BE2C (cell line): ENCODE measurements at regions not wholly inside any gene's neighbourhood (a gene's known extent, or its start where the extent isn't known, plus 50 kb on each side); places are given as distances from the start of the nearest gene placed in this dataset.

Source experiments
- DNase-seq: peaks from one replicate; pipeline ENCODE4 v3.0.0-alpha.2; 2020
- H3K27me3 ChIP-seq: fragments of 250-450 bp; sonication (Bioruptor Pico); 2 replicates; pipeline ENCODE4 v1.5.1; 2020; ENCODE audit warnings: mild to moderate bottlenecking
- H3K36me3 ChIP-seq: fragments of 250-450 bp; sonication (Bioruptor Pico); 2 replicates; pipeline ENCODE4 v1.5.1; 2020; ENCODE audit warnings: mild to moderate bottlenecking
- H3K4me1 ChIP-seq: fragments of 250-450 bp; sonication (Bioruptor Pico); 2 replicates; pipeline ENCODE4 v1.5.1; 2020
- H3K4me3 ChIP-seq: 2 replicates; pipeline ENCODE4 v1.5.1; 2011; ENCODE audit warnings: low read depth, low read length
- H3K9me3 ChIP-seq: fragments of 250-450 bp; sonication (Bioruptor Pico); 2 replicates; pipeline ENCODE4 v1.5.1; 2020
- CTCF ChIP-seq: IDR thresholded peaks from 2 replicates; pipeline ENCODE4 v1.5.1; 2012; ENCODE audit warnings: mild to moderate bottlenecking, low read depth, low read length

GRCh38 chr9:10700291-10700690 is 87.5 kb upstream of the PTPRD start:
- Histone ChIP-seq H3K4me3 (no peak overlapping the region), H3K36me3 (no peaks in the 10 kb centered on the region), H3K27me3 (no peaks in the 10 kb centered on the region), H3K9me3 (no peaks in the 10 kb centered on the region), H3K4me1 (no peaks in the 10 kb centered on the region)
- no peak for TF ChIP-seq CTCF
- DNase-seq, result no peak

- H3K36me3 ChIP-seq, result no peaks in the 10 kb centered on the region
- no peak for DNase-seq
- no peak overlapping the region for H3K4me3 ChIP-seq
- H3K4me1 ChIP-seq, result no peaks in the 10 kb centered on the region
- no peak for TF ChIP-seq CTCF
- no peaks in the 10 kb centered on the region for H3K27me3 ChIP-seq
- no peaks in the 10 kb centered on the region for H3K9me3 ChIP-seq
These were observed 88.1 kb upstream of the PTPRD start for GRCh38 chr9:10700915-10701314.

- Histone ChIP-seq H3K4me1 (no peaks in the 10 kb centered on the region), H3K4me3 (no peak overlapping the region), H3K27me3 (no peaks in the 10 kb centered on the region), H3K9me3 (no peaks in the 10 kb centered on the region), H3K36me3 (no peaks in the 10 kb centered on the region)
- no peak for TF ChIP-seq CTCF
- no peak for DNase-seq
These were observed 89.1 kb upstream of the PTPRD start for GRCh38 chr9:10701906-10702305.

GRCh38 chr9:10703139-10703538 is 90.3 kb upstream of the PTPRD start:
- no peak for TF ChIP-seq CTCF
- Histone ChIP-seq H3K36me3 (no peaks in the 10 kb centered on the region), H3K4me3 (no peak overlapping the region), H3K4me1 (no peaks in the 10 kb centered on the region), H3K27me3 (no peaks in the 10 kb centered on the region), H3K9me3 (no peaks in the 10 kb centered on the region)
- DNase-seq, result no peak

- Histone ChIP-seq H3K9me3 (no peaks in the 10 kb centered on the region), H3K4me1 (no peaks in the 10 kb centered on the region), H3K27me3 (no peaks in the 10 kb centered on the region), H3K4me3 (no peak overlapping the region), H3K36me3 (no peaks in the 10 kb centered on the region)
- no peak for DNase-seq
- no peak for TF ChIP-seq CTCF
These were observed 91.9 kb upstream of the PTPRD start for GRCh38 chr9:10704720-10705119.

- no peaks in the 10 kb centered on the region for H3K4me1 ChIP-seq
- H3K9me3 ChIP-seq, result no peaks in the 10 kb centered on the region
- no peaks in the 10 kb centered on the region for H3K36me3 ChIP-seq
- H3K4me3 ChIP-seq, result no peak overlapping the region
- TF ChIP-seq CTCF, result no peak
- no peaks in the 10 kb centered on the region for H3K27me3 ChIP-seq
- no peak for DNase-seq
These were observed 92.6 kb upstream of the PTPRD start for GRCh38 chr9:10705383-10705782.
